ENCODE measurements at regions not wholly inside any gene's neighbourhood (a gene's known extent, or its start where the extent isn't known, plus 50 kb on each side); places are given as distances from the start of the nearest gene placed in this dataset.
A peak's percentile ranks its signal among the peaks of the same experiment; 100 is the strongest.
"Not testable (repeated sequence)": the region's sequence is repeated elsewhere in the genome, so short reads cannot be mapped to it uniquely, and the experiment has no call there.

DNA sequence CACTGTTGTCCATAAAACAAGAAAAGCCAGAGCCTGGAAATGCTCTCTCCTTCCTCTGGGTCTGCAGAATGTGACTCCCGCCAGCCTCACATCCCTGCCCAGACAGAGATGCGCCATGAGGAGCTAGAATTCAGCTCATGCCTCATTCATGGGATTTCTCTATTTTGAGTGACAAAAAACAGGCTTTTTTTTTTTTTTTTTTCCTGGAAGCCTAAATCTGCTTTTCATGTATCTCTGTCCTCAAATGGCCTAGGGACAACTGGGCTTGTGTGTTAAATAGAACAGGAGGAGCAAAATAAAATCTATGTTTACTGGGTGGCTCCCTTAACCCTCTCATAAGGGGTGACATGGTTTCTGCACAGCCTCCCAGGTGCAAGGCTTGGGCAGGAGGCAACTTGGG, 679.7 kb upstream of the AUTS2 start:
- no peak for DNase-seq (ENCODE audit: low spot score)

DNA sequence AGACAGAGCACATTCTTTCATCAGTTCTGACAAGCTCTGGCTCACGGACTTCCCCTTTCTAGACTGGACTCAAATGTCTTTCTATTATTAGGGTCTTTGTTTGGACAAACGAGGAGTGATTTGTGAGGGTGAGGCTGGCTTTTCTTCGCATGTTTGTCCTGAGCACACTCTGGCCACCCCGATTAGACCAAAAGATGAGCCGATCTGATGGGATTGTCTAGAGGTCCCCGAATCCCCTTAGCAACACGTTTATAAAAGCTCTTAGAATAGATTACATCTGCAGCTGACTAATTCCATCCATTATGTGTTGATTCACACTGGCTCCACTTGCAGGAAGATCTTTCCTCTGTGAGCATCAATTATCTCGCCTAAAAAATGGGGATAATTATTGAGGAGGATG, 675.4 kb upstream of the AUTS2 start:
- no peak for DNase-seq (ENCODE audit: low spot score)

GRCh38 chr7:68925241-68925640, 673.0 kb upstream of the AUTS2 start:
- no peak for DNase-seq (ENCODE audit: low spot score)

DNA sequence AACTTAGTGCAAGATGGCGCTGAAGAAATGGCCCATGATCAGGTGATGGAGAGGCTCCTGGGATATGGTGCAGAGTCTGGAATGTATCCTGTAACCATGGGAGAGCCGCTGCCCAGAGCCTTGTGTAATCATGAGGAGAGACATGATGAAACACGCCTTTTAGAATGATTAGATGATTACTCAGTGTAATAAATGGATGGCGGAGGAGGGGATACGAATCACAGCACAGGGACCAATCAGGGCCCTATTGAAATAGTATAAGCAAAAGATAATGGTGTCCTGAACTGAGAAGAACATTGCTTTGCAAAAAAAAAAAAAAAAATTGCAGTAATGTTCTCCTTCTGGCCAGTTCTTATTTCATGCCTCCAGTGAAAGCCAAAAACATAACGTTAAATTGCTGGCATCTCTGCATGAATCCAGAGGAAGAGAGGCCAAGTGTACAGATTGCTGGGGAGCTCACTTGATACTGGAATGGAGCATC, 668.5 kb upstream of the AUTS2 start:
- DNase-seq (ENCODE audit: low spot score): no peak

DNA sequence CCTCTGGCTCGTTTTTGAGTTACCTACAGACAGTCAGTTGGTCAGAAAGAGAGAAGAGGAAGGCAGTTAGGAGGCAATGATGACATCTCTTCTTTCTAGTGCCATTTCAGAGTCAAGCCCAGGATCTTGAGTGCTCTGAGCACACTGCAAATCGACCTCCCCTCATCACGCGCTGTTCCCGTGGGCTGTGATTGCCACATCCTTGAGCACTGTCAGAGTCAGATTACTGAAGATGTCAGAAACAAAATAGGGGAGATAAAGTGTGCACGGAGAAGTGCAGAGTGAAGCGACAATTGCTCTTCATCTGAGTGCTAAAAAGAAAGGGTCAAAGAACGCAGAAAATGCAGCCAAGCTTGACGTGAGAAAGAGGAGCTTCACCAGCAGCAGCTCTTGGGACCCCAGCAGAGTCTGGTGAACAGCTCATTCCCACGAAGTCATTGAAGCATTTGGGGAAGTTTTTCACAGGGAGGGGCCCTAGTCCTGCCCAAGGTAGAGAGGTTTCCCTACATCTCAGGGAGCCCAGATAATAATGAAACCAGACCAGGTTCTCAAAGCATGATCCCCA, 661.7 kb upstream of the AUTS2 start:
- no peak for DNase-seq (ENCODE audit: low spot score)

- DNase-seq (ENCODE audit: low spot score): no peak
These were observed 660.1 kb upstream of the AUTS2 start for GRCh38 chr7:68938151-68938550.

GRCh38 chr7:68943786-68944185, 654.5 kb upstream of the AUTS2 start:
- DNase-seq (ENCODE audit: low spot score): no peak

- no peak for DNase-seq (ENCODE audit: low spot score)
These were observed 642.6 kb upstream of the AUTS2 start for GRCh38 chr7:68955656-68956055.

- DNase-seq (ENCODE audit: low spot score): no peak
These were observed 639.7 kb upstream of the AUTS2 start for GRCh38 chr7:68958571-68958970.

- DNase-seq (ENCODE audit: low spot score): no peak
These were observed 634.7 kb upstream of the AUTS2 start for GRCh38 chr7:68963552-68963951.

GRCh38 chr7:68964060-68964459, 634.2 kb upstream of the AUTS2 start:
- DNase-seq (ENCODE audit: low spot score): no peak

DNA sequence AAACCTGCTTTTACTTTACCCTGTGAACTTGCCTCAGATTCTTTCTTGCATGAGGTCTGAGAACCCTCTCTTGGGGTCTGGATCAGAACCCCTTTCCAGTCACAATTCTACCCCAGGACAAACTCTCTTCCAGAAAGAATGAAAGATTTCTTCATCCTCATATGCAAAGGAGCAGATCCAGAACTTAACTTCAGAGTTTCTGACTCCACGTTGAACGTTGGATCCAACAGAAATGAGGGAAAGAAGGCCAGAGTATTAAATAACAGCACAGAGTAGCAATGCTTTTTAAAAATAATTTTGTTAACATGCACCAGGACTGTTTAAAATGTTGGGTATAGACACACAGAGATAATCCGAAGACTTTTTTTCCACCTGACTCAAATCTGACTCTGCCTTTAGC, 632.9 kb upstream of the AUTS2 start:
- DNase-seq (ENCODE audit: low spot score): no peak

GRCh38 chr7:68967598-68967997, 630.7 kb upstream of the AUTS2 start:
- DNase-seq (ENCODE audit: low spot score): no peak

- DNase-seq (ENCODE audit: low spot score): no peak
These were observed 628.7 kb upstream of the AUTS2 start for GRCh38 chr7:68969571-68969970.

DNA sequence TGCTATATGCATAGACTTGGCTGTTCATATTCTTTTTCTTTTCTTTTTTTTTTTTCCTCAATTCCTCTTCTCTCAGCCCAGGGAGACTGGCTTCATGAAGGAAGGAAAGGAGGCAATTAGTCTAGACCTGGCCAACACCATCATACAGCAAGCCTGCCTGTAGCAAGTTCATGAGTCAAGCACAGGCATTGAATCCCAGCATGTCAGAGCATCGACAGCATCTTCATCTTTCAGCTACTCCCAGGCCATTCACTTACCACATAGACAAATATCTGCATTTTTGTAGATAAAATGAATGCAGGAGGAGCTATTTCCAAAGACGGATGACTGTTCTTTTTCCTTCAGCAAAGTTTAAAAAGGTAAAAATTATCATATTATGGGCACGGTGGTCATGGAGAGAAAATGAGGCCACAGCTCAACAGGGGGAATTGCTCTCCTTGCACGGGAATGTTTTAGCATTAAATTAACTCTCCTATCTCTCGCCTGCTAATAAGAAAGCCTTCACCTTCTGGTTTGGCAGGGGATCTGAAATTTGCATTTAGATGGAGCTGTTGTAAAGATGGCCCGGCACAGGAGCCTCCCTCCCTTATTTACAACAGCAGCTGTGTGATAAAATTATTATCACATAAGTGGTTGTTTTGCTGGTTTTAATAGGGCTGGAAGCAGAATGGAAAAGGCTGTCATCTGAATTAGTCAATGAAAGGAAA, 626.5 kb upstream of the AUTS2 start:
- no peak for DNase-seq (ENCODE audit: low spot score)

DNA sequence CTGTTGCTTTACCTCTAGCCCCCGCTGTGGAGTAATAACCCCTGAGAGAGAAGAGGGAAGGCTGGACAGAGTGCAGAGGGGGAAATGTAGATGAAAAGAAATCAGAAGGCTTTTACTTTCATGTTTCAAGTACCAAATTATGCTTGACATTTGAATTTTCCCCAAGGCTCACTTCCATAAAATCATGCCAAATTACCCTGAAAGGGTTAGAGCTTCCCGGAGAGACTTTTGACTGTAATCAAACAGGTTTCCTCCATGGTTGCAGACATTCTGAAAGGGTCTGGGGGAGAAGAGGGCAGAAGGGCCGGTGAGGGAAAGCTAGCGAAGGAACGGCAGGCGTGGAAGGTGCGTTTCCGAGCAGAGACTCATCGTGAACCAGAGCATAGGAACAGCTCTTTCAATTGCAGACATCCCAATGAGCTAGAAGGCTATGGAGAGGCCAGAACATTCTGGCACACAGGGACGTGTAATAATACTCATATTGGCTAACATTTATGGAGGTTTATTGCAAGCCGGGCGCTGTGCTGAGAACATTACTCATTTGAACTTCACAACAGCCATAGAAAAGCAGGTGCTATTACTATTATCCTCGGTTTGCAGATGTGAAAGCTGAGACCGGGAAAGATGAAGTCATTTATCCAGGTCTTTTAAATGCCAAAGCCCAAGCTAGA, 620.8 kb upstream of the AUTS2 start:
- DNase-seq (ENCODE audit: low spot score): no peak

- DNase-seq (ENCODE audit: low spot score): no peak
These were observed 619.6 kb upstream of the AUTS2 start for GRCh38 chr7:68978710-68979109.

- DNase-seq (ENCODE audit: low spot score): no peak
These were observed 618.3 kb upstream of the AUTS2 start for GRCh38 chr7:68980011-68980410.

DNA sequence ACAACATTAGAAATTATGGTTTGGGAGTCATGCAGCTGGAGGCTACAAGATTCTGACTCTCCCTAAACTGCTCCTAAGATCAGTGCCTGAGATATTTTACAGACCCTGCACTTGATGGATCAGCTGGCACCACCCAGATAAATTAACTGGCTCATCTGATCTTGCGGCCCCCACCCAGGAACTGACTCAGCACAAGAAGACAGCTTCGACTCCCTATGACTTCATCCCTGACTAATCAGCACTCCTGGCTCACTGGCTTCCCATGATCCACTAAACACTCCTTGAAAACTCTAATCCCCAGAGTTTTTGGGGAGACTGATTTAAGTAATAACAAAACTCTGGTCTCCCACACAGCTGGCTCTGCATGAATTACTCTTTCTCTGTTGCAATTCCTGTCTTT, 617.8 kb upstream of the AUTS2 start:
- DNase-seq (ENCODE audit: low spot score): not testable (repeated sequence)

DNA sequence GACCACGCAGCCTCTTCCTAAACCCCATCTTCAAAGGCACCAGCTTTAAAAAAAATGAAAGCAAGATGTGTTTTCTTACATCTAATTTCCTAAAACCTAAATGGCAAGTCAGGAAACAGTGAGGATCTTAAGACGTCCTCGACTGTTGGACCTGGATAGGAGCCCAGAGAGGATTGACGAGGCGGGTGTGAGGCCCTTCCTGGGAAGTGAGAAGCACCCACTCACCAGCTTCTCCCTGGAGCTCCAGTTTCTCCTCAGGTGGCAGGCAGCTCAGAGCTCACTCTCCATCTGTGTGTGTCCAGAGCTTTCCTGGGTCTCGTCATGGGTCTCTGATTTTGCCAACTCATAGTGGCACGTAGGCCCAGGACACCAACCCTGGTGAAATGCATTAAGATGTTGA, 614.0 kb upstream of the AUTS2 start:
- DNase-seq (ENCODE audit: low spot score): no peak

DNA sequence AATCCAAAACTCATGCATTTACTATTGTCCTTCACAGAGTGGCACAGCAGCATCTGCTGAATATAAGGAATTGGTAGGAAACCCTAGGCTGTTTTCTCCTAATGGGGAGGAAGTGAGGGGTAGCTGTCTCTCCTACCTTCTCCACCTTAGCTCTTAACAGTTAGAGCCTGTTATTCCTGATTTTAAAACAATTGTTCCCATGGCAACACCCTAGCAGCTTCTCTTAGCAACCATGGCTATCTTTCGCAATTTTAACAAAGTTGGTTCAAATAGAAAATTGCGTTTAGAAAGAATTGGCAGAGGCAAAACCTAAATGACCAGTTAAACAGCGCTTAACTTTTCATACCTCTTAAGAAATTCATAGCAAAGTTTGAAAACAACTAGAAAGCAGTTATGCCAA, 603.4 kb upstream of the AUTS2 start:
- DNase-seq (ENCODE audit: low spot score): peak; percentile 8

DNA sequence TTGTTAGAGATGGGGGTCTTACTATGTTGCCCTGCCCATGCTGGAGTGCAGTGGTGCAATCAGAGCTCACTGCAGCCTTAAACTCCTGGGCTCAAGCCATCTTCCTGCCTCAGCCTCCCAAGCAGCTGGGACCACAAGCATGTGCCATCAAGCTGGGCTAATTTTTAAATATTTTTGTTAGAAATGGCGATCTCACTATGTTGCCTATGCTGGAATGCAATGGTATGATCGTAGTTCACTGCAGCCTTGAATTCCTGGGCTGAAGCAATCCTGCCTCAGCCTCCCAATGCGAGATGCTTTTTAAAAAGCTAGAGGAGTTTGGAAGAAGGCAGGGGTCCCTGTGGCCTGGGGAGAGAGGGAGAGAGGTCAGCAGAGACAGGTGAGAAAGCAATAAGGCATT, 600.1 kb upstream of the AUTS2 start:
- DNase-seq (ENCODE audit: low spot score): no peak

GRCh38 chr7:69002416-69002815, 595.9 kb upstream of the AUTS2 start:
- no peak for DNase-seq (ENCODE audit: low spot score)

GRCh38 chr7:69012149-69012548, 586.1 kb upstream of the AUTS2 start:
- no peak for DNase-seq (ENCODE audit: low spot score)
